Neural crest cell (in vitro differentiated cells): ENCODE measurements at regions not wholly inside any gene's neighbourhood (a gene's known extent, or its start where the extent isn't known, plus 50 kb on each side); places are given as distances from the start of the nearest gene placed in this dataset.

Source experiments
- DNase-seq: peaks from one replicate; pipeline ENCODE4 v3.0.0; 2021; ENCODE audit warnings: low read depth, mixed read lengths, low spot score
- H3K27ac Mint-ChIP-seq: one replicate; pipeline ENCODE4 v1.8.0; 2021; ENCODE audit warnings: mild to moderate bottlenecking, mixed read lengths; ENCODE audit not compliant: unreplicated experiment
- H3K27me3 Mint-ChIP-seq: 2 replicates; pipeline ENCODE4 v1.8.0; 2021; ENCODE audit warnings: low read depth, mild to moderate bottlenecking, mixed read lengths
- H3K36me3 Mint-ChIP-seq: 2 replicates; pipeline ENCODE4 v1.8.0; 2021; ENCODE audit warnings: low read depth, mild to moderate bottlenecking, mixed read lengths
- H3K4me1 Mint-ChIP-seq: 2 replicates; pipeline ENCODE4 v1.8.0; 2021; ENCODE audit warnings: mixed read lengths
- H3K4me3 Mint-ChIP-seq: one replicate; pipeline ENCODE4 v1.8.0; 2021; ENCODE audit warnings: mild to moderate bottlenecking, mixed read lengths
- H3K9me3 Mint-ChIP-seq: 2 replicates; pipeline ENCODE4 v1.8.0; 2021; ENCODE audit warnings: mixed read lengths
- CTCF ChIP-seq: fragments of 200-600 bp; sonication (generic); conservative IDR thresholded peaks from 2 replicates; pipeline ENCODE4 v1.5.0; 2021; ENCODE audit warnings: antibody characterized with exemption, mild to moderate bottlenecking

- peaks cover 3% of the 10 kb centered on the region for H3K36me3 Mint-ChIP-seq
- peaks cover 9% of the 10 kb centered on the region for H3K9me3 Mint-ChIP-seq
- DNase-seq, result no peak
- H3K4me1 Mint-ChIP-seq, result no peaks in the 10 kb centered on the region
- H3K27ac Mint-ChIP-seq, result no peak overlapping the region
- TF ChIP-seq CTCF, result no peak
- H3K4me3 Mint-ChIP-seq, result no peak overlapping the region
- H3K27me3 Mint-ChIP-seq, result no peaks in the 10 kb centered on the region
Observed at GRCh38 chr21:18877917-18878316, 474.3 kb upstream of the TMPRSS15 start.

- DNase-seq, result no peak
- Mint-ChIP-seq H3K36me3 (peaks cover 6% of the 10 kb centered on the region), H3K9me3 (peaks cover 14% of the 10 kb centered on the region), H3K4me1 (no peaks in the 10 kb centered on the region), H3K4me3 (no peak overlapping the region), H3K27me3 (no peaks in the 10 kb centered on the region), H3K27ac (no peak overlapping the region)
- no peak for TF ChIP-seq CTCF
Observed at GRCh38 chr21:18887922-18888602, 484.5 kb upstream of the TMPRSS15 start.

GRCh38 chr21:18893406-18893805 lies 489.8 kb upstream of the TMPRSS15 start:
- Mint-ChIP-seq H3K27ac (no peak overlapping the region), H3K4me1 (no peaks in the 10 kb centered on the region), H3K27me3 (no peaks in the 10 kb centered on the region), H3K36me3 (no peaks in the 10 kb centered on the region), H3K4me3 (no peak overlapping the region), H3K9me3 (no peaks in the 10 kb centered on the region)
- no peak for TF ChIP-seq CTCF
- DNase-seq, result no peak

- no peaks in the 10 kb centered on the region for H3K27me3 Mint-ChIP-seq
- H3K27ac Mint-ChIP-seq, result no peak overlapping the region
- H3K9me3 Mint-ChIP-seq, result no peaks in the 10 kb centered on the region
- H3K36me3 Mint-ChIP-seq, result no peaks in the 10 kb centered on the region
- no peak overlapping the region for H3K4me3 Mint-ChIP-seq
- H3K4me1 Mint-ChIP-seq, result no peaks in the 10 kb centered on the region
- no peak for DNase-seq
- TF ChIP-seq CTCF, result no peak
Observed at GRCh38 chr21:18894387-18894786, 490.8 kb upstream of the TMPRSS15 start.

- Mint-ChIP-seq H3K36me3 (no peaks in the 10 kb centered on the region), H3K27me3 (no peaks in the 10 kb centered on the region), H3K4me1 (peaks cover 11% of the 10 kb centered on the region), H3K9me3 (no peaks in the 10 kb centered on the region), H3K4me3 (no peak overlapping the region), H3K27ac (no peak overlapping the region)
- TF ChIP-seq CTCF, result no peak
- no peak for DNase-seq
Observed at GRCh38 chr21:18899261-18899660, 495.7 kb upstream of the TMPRSS15 start.

GRCh38 chr21:18902660-18903059 lies 499.1 kb upstream of the TMPRSS15 start:
- H3K4me1 Mint-ChIP-seq, result peaks cover 11% of the 10 kb centered on the region
- no peak for DNase-seq
- no peaks in the 10 kb centered on the region for H3K27me3 Mint-ChIP-seq
- no peaks in the 10 kb centered on the region for H3K9me3 Mint-ChIP-seq
- H3K4me3 Mint-ChIP-seq, result no peak overlapping the region
- H3K36me3 Mint-ChIP-seq, result no peaks in the 10 kb centered on the region
- H3K27ac Mint-ChIP-seq, result no peak overlapping the region
- no peak for TF ChIP-seq CTCF
